GM18505 (cell line): ENCODE measurements at regions not wholly inside any gene's neighbourhood (a gene's known extent, or its start where the extent isn't known, plus 50 kb on each side); places are given as distances from the start of the nearest gene placed in this dataset.

Experiments
- ATAC-seq: cut with Tn5 transposase; IDR thresholded peaks from one replicate; pipeline ENCODE4 v1.9.1; 2021; ENCODE audit not compliant: unreplicated experiment
- POLR2A ChIP-seq: IDR thresholded peaks from 4 replicates; pipeline ENCODE4 v1.6.1; 2011; ENCODE audit warnings: borderline replicate concordance; ENCODE audit not compliant: insufficient read depth, insufficient read length; ENCODE audit errors: extremely low read depth

DNA sequence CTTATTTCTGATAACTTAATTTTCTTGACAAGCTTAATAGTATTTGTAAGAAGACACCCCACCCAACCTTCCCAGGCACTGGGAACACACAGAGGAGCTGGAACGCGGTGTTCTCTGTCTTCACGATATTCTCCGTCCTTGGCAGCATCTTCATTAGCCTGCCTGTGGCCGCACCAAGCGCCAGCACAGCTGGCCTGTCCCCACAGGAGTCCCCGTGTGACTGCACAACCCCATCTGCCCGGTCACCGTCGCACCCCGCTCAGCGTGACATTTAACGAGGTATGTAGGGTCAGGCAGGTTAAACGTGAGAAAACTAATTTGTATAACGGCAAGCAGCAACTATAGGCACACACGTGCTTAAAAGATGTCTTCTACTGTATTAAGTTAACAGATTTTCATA lies 293.3 kb downstream of the BRD1 start:
- no peak for TF ChIP-seq POLR2A
- no peak for ATAC-seq

DNA sequence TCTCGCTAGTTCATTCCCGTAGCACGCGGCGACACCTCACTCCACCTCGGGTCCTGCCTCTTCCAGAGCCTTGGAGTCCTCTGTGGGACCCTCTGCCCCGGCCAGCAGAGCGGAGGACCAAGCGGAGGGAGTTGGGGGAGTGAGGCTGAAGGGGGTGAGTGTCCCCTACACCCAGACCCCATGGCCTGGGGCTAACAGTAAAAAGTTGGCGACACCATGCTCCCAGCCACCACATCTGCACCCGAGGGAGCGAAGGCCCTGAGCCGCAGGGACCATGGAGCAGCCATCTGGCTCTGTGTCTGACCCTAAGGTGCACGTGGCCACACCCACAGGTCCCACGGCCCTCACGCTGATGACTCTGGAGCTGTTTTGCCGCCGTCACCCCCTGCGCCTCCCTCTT lies 293.8 kb downstream of the BRD1 start:
- no peak for ATAC-seq
- no peak for TF ChIP-seq POLR2A

DNA sequence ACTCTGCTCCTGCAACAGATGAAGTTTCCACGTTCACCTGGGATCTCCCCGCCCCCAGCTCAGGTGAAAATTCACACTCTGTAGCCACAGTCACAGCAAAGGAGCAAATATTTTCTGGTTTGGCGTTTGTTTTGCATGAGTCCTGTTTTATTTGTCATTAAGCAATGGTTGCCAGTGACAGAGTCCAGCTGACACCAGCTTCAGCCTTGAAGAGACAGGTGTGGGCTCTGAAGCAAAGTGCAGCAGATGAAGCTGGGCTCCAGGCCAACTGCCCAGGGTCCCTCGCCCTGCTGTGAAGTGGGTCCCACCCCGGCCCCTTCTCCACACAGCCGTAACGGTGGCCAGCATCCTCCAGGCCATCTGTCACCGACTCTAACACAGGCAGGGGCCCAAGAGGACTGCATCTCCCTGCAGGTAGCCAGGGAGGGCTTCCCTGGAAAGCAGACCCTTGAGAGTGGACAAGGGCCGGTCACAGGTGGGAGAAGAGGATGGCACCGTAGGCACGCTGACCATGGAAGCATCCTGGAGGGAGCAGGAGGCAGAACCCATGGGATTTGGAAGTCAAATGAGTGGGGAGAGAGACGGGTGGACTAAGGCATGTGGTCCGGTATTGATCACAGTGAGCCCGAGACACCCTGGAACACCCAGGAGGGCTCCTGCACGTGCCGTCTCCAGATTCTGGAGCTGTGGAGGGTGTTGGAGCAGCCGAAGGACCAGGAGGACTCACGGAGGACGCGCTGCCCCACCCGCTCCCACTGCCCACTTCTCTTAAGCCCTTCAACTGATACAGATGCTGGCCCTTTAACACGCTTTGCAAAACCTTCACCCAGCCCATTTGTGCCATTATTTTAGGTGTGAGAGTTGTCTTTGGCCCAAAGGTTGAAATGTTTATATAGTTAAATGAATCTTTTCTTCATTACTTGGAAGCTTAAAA lies 294.5 kb downstream of the BRD1 start:
- TF ChIP-seq POLR2A, result no peak
- ATAC-seq, result no peak

DNA sequence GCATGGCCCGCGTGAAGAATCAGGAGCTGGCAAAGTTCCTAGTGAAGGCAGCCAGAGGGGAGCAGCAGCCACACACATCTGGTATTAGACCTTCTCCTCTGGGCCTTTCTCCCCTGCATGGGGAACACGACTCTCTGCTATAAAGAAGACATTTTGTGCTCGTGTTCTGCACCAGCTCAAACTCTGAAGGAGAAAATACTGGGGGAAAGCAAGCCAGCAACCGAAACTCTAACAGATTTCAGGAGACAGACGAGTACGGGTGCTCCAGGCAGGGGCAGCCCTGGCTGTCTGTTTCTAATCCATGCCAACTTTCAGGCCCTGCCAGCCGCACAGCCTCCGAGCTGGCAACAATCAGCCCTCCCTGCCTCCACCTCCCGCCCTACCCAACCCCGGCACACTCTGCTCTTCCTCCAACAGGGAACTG lies 296.3 kb downstream of the BRD1 start:
- no peak for TF ChIP-seq POLR2A
- ATAC-seq, result no peak

DNA sequence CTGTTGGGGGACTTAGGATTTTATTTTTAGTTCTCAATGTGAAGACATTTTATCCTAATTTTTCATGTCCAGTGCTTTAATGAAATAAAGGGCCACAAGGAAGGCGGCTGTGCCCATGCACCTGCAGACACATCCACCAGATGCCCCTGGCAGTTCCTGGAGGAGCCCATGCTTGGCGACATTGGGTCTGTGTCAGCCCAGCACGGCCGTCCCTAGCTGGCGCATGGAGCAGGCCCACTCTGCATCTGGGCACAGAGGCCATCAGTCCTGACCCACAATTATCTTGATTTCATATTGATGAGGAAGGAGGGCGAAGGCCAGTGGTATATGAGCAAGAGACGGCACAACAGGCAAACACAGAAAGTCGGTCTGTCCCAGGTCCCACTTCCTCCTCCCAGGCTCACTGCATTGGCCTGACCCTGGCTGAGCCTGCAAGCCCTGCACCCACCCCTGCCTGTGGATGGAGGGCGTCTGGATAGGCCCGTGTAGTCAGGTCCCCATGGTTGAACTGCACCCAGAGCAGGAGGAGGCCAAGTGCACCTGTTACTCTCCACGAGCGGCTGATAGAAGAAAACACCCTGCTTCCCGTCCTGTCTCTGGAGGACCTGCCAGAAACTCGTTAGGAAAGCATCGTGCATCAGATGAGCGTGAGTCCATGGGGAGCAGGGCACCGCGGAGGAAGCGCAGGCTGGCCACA lies 296.9 kb downstream of the BRD1 start:
- no peak for TF ChIP-seq POLR2A
- ATAC-seq, result no peak

DNA sequence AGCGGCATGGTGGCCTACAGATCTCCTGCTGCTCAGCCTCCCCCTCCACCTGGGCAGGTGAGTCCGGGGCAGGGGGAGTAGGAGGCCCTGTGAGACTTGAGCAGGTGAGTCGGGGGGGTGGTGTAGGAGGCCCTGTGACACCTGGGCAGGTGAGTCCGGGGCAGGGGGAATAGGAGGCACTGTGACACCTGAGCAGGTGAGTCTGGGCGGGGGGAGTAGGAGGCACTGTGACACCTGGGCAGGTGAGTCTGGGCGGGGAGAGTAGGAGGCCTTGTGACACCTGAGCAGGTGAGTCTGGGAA lies 299.3 kb downstream of the BRD1 start:
- no peak for TF ChIP-seq POLR2A

DNA sequence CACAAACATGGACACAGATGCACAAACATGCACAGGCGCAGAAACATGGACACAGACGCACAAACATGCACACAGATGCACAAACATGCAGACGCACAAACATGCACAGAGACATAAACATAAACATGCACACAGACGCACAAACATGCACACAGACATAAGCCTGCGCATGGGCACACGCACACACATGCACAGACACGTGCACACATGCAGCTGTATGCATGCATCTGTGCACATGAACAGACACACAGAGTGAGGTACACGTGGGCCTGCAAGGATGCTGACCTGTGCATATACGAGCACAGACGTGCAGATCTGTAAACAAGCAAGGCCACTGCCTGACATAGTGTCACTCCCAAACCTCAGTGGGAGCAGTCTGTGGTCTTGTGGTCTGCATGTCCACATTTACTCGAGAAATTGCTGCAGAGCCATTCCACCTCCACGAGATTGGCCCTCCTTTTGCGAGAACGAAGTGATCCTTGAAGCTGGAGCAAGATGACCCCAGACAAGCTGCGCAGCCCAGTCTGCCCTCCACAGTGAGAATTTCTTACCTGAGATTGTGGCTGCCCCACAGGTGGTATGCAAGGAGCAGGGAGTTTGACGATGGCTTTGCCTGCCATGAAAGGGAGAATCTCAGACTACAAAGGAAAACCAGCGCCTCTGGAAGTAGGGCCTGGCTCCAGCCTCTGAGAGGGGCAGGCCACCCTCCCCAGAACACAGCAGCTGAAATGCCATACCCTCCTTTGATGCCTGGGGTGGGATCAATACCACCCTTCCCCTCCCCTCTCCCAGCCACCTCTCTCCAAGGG lies 299.9 kb downstream of the BRD1 start:
- TF ChIP-seq POLR2A, result no peak
- ATAC-seq, result no peak

More for the DNA sequence above, 299.3 kb downstream of the BRD1 start:
- ATAC-seq, result no peak

DNA sequence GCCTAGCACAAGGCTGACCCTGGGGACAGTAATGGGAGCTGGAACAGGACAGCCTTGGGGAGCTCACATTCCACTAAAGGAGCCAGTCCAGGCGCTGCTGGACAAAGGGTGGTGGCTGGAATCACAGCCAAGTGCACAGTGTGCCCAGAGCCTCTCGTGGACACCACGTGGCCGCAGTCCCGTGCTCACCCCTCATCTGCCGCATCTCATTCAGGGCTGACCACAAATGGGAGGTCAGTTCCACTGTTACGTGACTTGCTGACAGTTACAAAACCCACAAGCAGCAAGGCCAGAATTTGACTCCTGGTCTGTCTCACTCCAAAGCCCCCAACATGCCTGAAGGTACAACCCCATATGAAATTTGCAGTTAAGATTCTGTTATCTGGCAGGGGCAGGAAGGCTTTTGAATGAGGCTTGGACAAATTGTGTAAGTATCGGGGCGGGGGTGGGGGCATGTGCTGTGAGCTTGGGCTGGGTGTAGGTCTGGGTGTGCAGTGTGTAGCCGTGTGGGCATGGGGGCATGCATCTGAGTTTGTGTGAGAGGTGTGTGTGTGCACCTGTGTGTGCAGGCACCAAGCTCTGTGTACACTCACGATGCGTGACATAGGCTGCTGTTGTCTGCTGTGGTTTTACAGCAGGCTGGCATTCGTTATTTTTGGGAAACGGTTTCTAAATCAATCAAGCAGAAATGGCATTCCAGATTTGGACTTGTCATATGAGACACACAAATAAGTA lies 301.7 kb downstream of the BRD1 start:
- ATAC-seq, result no peak
- TF ChIP-seq POLR2A, result no peak

DNA sequence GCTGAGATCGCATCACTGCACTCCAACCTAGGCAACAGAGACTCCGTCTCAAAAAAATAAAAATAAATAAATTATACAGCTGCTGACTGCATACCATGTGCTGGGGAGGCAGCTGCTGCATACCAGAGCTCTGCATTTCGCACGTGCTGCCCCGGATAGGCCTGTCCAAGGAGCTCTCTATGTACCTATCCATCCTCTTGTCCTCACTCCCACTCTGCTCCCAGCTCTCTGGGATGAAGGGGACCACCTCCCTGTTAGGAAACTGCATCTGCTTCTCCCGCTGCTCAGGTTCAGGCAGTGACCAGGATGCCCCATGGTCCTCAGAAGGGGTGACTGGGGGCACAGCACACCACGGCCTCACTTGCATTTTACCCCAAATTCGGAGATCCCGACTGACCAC lies 302.3 kb downstream of the BRD1 start:
- no peak for TF ChIP-seq POLR2A
- ATAC-seq, result no peak

DNA sequence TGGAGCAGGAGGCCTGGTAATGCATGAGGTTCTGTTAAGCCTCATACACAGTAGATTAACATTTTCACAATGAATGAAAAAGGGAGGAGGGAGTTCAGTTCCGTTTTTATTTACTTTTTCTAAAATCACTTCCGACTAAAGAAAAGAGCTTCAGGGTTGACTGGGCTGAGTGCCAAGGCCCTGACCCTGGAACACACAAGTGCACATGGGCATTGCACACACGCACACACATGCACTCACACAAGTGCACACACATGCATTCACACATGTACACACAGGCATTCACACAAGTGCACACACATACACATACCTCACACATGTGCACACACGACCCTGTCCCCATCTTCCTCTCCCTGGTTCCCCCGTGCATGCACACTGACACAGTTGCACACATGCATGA lies 303.3 kb downstream of the BRD1 start:
- TF ChIP-seq POLR2A, result no peak
- no peak for ATAC-seq

DNA sequence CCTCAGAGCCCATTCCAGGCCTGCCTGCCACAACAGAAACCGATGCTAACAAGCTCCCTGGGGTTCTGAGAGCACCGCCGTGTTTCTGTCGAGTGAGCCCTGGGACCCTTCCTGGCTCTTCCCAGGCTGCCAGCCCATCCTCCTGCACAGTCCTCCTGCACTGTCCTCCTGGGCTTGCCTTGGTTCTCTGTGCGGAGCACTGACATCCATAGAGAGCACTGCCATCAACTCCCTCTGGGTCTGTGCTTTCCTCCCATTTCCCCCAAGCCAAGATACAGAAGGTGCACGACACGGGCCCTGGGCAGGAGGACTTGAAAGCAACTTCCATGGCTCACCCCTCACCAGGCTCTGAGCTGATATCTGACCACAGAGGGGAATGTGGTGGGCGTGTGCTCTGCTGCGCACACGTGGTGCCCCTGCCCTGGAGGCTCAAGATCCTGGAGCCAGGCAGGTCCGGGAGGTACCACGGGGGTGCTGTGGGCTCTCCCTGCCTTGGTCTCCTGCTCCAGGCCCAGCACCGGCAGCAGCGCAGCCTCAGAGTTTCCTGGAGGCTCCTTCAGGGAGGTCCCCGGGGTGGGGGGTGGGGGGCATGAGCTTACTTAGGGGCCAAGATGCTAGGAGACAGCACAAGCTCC lies 304.2 kb downstream of the BRD1 start:
- ATAC-seq, result no peak

DNA sequence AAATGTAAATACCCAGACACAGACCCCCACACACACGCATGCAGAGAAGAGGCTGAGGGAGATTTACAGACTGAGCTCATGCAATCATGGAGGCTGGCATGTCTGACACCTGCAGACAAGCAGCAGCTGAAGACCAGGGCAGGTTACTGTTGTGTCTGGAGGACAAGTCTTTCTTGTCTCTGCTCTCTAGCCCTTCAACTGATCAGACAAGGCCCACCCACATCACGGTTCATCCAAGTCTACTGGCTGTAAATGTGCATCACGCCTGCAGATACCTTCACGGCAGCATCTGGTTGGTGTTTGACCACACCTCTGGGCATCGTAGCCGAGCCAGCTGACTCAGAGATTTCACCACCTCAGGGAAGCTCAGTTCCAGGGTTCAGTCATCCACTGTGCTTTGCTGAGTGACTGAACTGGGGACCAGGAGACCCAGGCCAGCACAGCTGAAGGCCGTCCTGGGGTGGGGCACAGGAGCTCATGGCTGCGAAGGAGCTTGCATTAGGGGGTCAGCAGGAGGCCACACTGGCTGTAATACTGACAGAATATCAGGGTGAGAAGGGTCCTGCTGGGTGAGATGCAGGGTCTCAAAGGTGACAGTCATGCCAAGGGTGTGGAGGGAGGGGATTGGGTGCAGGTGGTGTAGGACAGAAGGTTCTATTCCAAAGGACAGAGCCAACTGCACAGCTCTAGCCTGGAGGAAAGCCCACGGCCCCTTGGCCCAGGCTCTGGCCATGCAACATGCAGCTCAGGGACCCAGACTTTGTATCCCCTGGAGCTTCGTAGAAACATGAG lies 304.9 kb downstream of the BRD1 start:
- no peak for TF ChIP-seq POLR2A
- ATAC-seq, result no peak

More for the DNA sequence above, 304.2 kb downstream of the BRD1 start:
- TF ChIP-seq POLR2A, result no peak

DNA sequence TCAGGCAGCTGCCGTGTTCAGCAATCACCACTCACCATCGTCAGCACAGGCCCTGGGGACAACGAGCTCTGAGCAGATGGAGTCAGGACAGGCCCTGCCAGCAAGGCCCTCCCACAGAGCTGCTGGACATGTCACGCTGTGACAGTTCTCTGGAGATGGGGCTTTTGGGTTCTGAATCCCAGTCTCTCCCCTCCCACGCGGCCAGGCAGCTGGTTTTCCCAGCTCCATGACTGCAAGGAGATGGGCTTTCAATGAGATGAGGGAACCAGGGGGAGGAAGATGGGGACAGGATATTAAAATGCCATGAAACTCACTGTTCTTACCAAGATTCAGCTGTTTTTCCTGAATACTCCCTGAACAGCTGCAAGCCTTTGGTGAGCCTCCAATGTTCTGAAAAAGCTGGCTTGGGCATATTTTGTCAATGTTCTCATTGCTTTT lies 305.9 kb downstream of the BRD1 start:
- TF ChIP-seq POLR2A, result no peak
- no peak for ATAC-seq
